Mesenchymal stem cell (in vitro differentiated cells and primary cell): ENCODE measurements at regions not wholly inside any gene's neighbourhood (a gene's known extent, or its start where the extent isn't known, plus 50 kb on each side); places are given as distances from the start of the nearest gene placed in this dataset.

Experiments
- DNase-seq: peaks from one replicate; pipeline ENCODE4 v3.0.0-alpha.2; 2013
- H2AFZ ChIP-seq: one replicate; pipeline ENCODE4 v1.6.1; 2013; ENCODE audit warnings: low read depth, mild to moderate bottlenecking, control low read depth, inconsistent platforms, low read length, moderate library complexity
- H2AK5ac ChIP-seq: 2 replicates; pipeline ENCODE4 v1.6.1; 2013; ENCODE audit warnings: low read length, moderate library complexity, mild to moderate bottlenecking, inconsistent platforms; ENCODE audit not compliant: severe bottlenecking
- H2BK120ac ChIP-seq: one replicate; pipeline ENCODE4 v1.6.1; 2013; ENCODE audit warnings: low read depth, mild to moderate bottlenecking, inconsistent platforms, low read length, moderate library complexity
- H2BK12ac ChIP-seq, 2 experiments: one replicate each; pipeline ENCODE4 v1.6.1; 2013; ENCODE audit warnings: inconsistent platforms in 2 of 2, low read length in 2 of 2, mild to moderate bottlenecking in 2 of 2, moderate library complexity in 2 of 2, control low read depth in 1 of 2
- H2BK15ac ChIP-seq: one replicate; pipeline ENCODE4 v1.6.1; 2013; ENCODE audit warnings: mild to moderate bottlenecking, low read depth, inconsistent platforms; ENCODE audit not compliant: poor library complexity, severe bottlenecking
- H2BK5ac ChIP-seq: 2 replicates; pipeline ENCODE4 v1.6.1; 2013; ENCODE audit warnings: low read depth, mild to moderate bottlenecking, low read length, control low read depth, inconsistent platforms; ENCODE audit not compliant: poor library complexity, severe bottlenecking
- H3K14ac ChIP-seq, 2 experiments: one replicate each; pipeline ENCODE4 v1.6.1; 2013; ENCODE audit warnings: inconsistent platforms in 2 of 2, low read length in 2 of 2, control low read depth in 1 of 2, mild to moderate bottlenecking in 1 of 2, moderate library complexity in 1 of 2
- H3K18ac ChIP-seq, 2 experiments: one replicate each; pipeline ENCODE4 v1.6.1; 2013; ENCODE audit warnings: inconsistent platforms in 2 of 2, low read length in 2 of 2, control low read depth in 1 of 2, low read depth in 1 of 2, mild to moderate bottlenecking in 1 of 2
- H3K23ac ChIP-seq, 2 experiments: one replicate each; pipeline ENCODE4 v1.6.1; 2013; ENCODE audit warnings: inconsistent platforms in 2 of 2, low read length in 2 of 2, mild to moderate bottlenecking in 2 of 2, moderate library complexity in 2 of 2, control low read depth in 1 of 2
- H3K27ac ChIP-seq: 2 replicates; pipeline ENCODE4 v1.5.1; 2013; ENCODE audit warnings: mild to moderate bottlenecking, moderate library complexity, low read length, control low read depth, inconsistent platforms; ENCODE audit not compliant: poor library complexity, severe bottlenecking
- H3K27me3 ChIP-seq, 2 experiments: 2 replicates each; pipeline versions ENCODE4 v1.6.1 to v1.7.0; 2013; ENCODE audit warnings: low read length in 2 of 2, mild to moderate bottlenecking in 2 of 2, moderate library complexity in 2 of 2, control low read depth in 1 of 2, inconsistent platforms in 1 of 2; ENCODE audit not compliant: control insufficient read depth in 1 of 2, insufficient read depth in 1 of 2
- H3K36me3 ChIP-seq, 2 experiments: 2 replicates each; pipeline versions ENCODE4 v1.6.1 to v1.7.0; 2013; ENCODE audit warnings: low read length in 2 of 2, control low read depth in 1 of 2, inconsistent platforms in 1 of 2, low read depth in 1 of 2, mild to moderate bottlenecking in 1 of 2; ENCODE audit not compliant: insufficient read depth in 2 of 2, control insufficient read depth in 1 of 2
- H3K4ac ChIP-seq, 2 experiments: one replicate each; pipeline ENCODE4 v1.6.1; 2013; ENCODE audit warnings: inconsistent platforms in 2 of 2, low read length in 2 of 2, mild to moderate bottlenecking in 2 of 2, moderate library complexity in 2 of 2, control low read depth in 1 of 2, low read depth in 1 of 2
- H3K4me1 ChIP-seq: 2 replicates; pipeline ENCODE4 v1.6.1; 2013; ENCODE audit warnings: low read depth, low read length, control low read depth; ENCODE audit not compliant: control insufficient read depth, insufficient read depth
- H3K4me2 ChIP-seq: 2 replicates; pipeline ENCODE4 v1.6.1; 2013; ENCODE audit warnings: low read length, mild to moderate bottlenecking, inconsistent platforms; ENCODE audit not compliant: poor library complexity, severe bottlenecking
- H3K4me3 ChIP-seq, 2 experiments: 2 replicates each; pipeline versions ENCODE4 v1.5.1 to v1.7.0; 2013; ENCODE audit warnings: low read length in 2 of 2, mild to moderate bottlenecking in 2 of 2, control low read depth in 1 of 2, low read depth in 1 of 2; ENCODE audit not compliant: insufficient read depth in 1 of 2
- H3K79me1 ChIP-seq: replicated peaks from 2 replicates; pipeline ENCODE4 v1.6.1; 2013; ENCODE audit warnings: mild to moderate bottlenecking, control low read depth, low read length, inconsistent platforms; ENCODE audit not compliant: poor library complexity, severe bottlenecking
- H3K9ac ChIP-seq: 2 replicates; pipeline ENCODE4 v1.7.0; 2013; ENCODE audit warnings: mild to moderate bottlenecking, low read length, moderate library complexity
- H3K9me3 ChIP-seq: 2 replicates; pipeline ENCODE4 v1.7.0; 2013; ENCODE audit warnings: mild to moderate bottlenecking, low read length; ENCODE audit not compliant: control insufficient read depth
- H4K8ac ChIP-seq: one replicate; pipeline ENCODE4 v1.6.1; 2013; ENCODE audit warnings: inconsistent platforms, mild to moderate bottlenecking, low read length, moderate library complexity
- H4K91ac ChIP-seq: one replicate; pipeline ENCODE4 v1.6.1; 2013; ENCODE audit warnings: mild to moderate bottlenecking, low read length, inconsistent platforms
- WGBS: methylation state at CpG from one replicate; pipeline ENCODE4 v1.1.7; 2013; ENCODE audit warnings: mixed read lengths; 5-methylcytosine and 5-hydroxymethylcytosine counted together

DNA sequence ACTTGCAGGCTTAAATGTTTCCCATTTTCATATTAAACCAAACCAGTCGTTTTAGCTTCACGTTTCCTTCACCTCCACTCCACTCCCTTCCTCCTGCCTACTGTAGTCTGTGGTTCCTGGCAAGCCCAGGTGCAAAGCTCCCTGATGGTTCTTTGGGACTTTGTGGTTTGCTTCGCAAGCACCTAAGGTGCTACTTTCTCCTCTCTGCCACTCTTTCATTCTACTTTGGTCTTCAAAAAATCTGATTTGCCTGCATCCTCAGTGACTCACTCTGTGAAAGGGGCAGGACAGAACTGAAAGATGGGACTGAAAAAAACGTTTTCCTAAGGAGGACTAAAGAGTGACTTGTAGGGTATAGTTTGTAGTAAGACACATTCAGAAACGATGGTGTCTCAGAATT, 228.4 kb downstream of the CYRIA start:
- Histone ChIP-seq H4K91ac (no peak overlapping the region), H2BK12ac (no peak overlapping the region), H4K8ac (no peak overlapping the region), H3K14ac (no peak overlapping the region), H3K9me3 (no peaks in the 10 kb centered on the region), H3K36me3 (no peaks in the 10 kb centered on the region), H3K4me1 (no peaks in the 10 kb centered on the region), H2AFZ (no peak overlapping the region), H2AK5ac (no peak overlapping the region), H3K4me2 (no peak overlapping the region), H3K4me3 (no peak overlapping the region), H3K18ac (no peak overlapping the region), H3K79me1 (no peaks in the 10 kb centered on the region), H2BK120ac (no peak overlapping the region), H3K23ac (no peak overlapping the region), H3K27me3 (no peaks in the 10 kb centered on the region), H3K4ac (no peak overlapping the region), H2BK5ac (no peak overlapping the region), H3K27ac (no peak overlapping the region), H3K9ac (no peak overlapping the region), H2BK15ac (no peak overlapping the region)
- 46% methylated on average over 5 of the region's 5 CpGs for WGBS
- DNase-seq = no peak

DNA sequence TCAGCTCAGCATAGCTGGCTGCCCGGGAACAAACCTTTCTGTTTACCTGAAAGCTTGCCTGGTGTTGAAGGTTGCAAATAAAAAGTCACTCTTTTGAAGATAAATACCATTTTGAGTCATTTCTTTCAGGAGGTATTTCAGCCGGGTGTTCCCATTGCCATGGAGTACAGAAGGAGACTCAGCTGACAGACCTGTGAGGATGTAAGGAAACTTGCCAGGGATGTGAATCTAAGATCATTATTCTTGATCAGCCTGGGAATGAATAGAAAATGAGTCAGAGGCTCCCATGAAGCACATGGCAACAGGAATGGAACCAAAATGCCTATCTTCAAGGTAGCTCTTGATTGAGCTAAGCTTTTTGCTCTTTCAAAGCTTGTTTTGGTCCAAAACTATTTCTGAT, 231.2 kb downstream of the CYRIA start:
- no peak overlapping the region for H2BK15ac ChIP-seq
- H3K9me3 ChIP-seq = no peaks in the 10 kb centered on the region
- 64% methylated on average over 2 of the region's 2 CpGs for WGBS
- no peak overlapping the region for H4K8ac ChIP-seq
- H3K9ac ChIP-seq = no peak overlapping the region
- no peak overlapping the region for H2BK12ac ChIP-seq
- DNase-seq = no peak
- no peak overlapping the region for H2AK5ac ChIP-seq
- no peak overlapping the region for H3K4ac ChIP-seq
- no peak overlapping the region for H3K18ac ChIP-seq
- no peak overlapping the region for H2BK120ac ChIP-seq
- H3K27ac ChIP-seq = no peak overlapping the region
- no peak overlapping the region for H3K14ac ChIP-seq
- no peak overlapping the region for H2AFZ ChIP-seq
- no peak overlapping the region for H3K23ac ChIP-seq
- H3K4me2 ChIP-seq = no peak overlapping the region
- H4K91ac ChIP-seq = no peak overlapping the region
- no peaks in the 10 kb centered on the region for H3K79me1 ChIP-seq
- H2BK5ac ChIP-seq = no peak overlapping the region
- no peaks in the 10 kb centered on the region for H3K27me3 ChIP-seq
- H3K36me3 ChIP-seq = no peaks in the 10 kb centered on the region
- no peak overlapping the region for H3K4me3 ChIP-seq
- no peaks in the 10 kb centered on the region for H3K4me1 ChIP-seq

DNA sequence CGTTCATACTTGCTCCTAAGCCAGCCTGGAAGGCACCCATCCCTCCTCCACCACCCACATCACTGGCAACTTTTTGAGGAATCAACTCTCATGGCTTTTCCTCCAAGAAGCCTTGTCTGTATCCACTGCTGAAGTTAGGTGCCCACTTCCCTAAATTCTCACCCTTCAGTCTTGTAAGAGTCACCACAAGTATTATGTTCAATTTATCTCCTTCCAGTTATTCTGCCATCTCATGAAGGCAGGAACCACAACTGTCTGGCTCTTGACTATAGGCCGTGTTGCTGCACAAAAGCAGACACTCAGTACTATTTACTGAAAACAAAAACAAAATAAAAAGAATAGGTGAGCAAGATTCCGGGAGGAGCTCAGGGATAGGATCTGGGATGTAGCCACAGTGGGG, 234.8 kb downstream of the CYRIA start:
- H2BK5ac ChIP-seq = no peak overlapping the region
- H3K4me2 ChIP-seq = no peak overlapping the region
- no peaks in the 10 kb centered on the region for H3K27me3 ChIP-seq
- H4K8ac ChIP-seq = no peak overlapping the region
- H3K79me1 ChIP-seq = no peaks in the 10 kb centered on the region
- no peak overlapping the region for H3K14ac ChIP-seq
- H3K4ac ChIP-seq = no peak overlapping the region
- H3K23ac ChIP-seq = no peak overlapping the region
- no peak overlapping the region for H2AFZ ChIP-seq
- no peak for DNase-seq
- H3K4me3 ChIP-seq = no peak overlapping the region
- no peak overlapping the region for H3K27ac ChIP-seq
- 66% methylated on average over 2 of the region's 3 CpGs for WGBS
- no peak overlapping the region for H4K91ac ChIP-seq
- no peaks in the 10 kb centered on the region for H3K4me1 ChIP-seq
- no peaks in the 10 kb centered on the region for H3K9me3 ChIP-seq
- no peak overlapping the region for H3K18ac ChIP-seq
- H2BK15ac ChIP-seq = no peak overlapping the region
- no peaks in the 10 kb centered on the region for H3K36me3 ChIP-seq
- H3K9ac ChIP-seq = no peak overlapping the region
- H2BK12ac ChIP-seq = no peak overlapping the region
- H2BK120ac ChIP-seq = no peak overlapping the region
- no peak overlapping the region for H2AK5ac ChIP-seq

DNA sequence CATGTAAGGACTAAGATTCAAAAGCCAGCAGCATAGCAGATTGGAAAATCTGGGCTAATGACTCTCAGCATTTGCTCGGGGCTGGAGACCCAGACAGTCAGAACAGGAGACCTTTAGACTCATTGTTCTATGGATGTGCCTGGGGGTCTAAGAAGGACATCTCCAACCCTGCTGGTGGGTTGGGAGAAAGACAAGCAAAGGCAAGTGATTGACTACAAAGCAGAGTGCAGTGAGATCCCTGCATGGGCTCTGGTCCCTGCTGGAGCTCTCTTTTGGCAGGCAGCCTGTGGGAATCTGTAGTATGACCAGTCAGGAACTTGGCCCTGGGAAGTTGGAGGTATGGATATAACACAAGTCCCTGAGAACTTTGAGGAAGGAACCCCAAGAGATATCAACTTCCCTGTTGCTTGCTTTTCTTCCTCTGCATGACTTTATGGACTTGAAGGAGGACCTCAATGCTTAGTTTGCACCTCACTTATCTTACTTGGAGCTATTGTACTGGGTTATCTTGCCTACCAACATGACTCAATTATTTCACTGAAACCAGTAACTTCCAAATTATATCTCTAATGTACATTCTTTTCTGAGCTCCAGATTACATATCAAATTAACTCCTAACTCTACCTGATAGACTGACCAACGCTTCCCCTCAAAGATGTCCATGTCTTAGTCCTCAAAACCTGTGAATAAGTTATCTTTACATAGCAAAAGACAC, 236.0 kb downstream of the CYRIA start:
- no peak overlapping the region for H2BK5ac ChIP-seq
- no peak overlapping the region for H3K4ac ChIP-seq
- no peak overlapping the region for H3K4me2 ChIP-seq
- no peak overlapping the region for H4K91ac ChIP-seq
- H2BK15ac ChIP-seq = no peak overlapping the region
- H3K9ac ChIP-seq = no peak overlapping the region
- H3K23ac ChIP-seq = no peak overlapping the region
- H4K8ac ChIP-seq = no peak overlapping the region
- no peak overlapping the region for H2BK12ac ChIP-seq
- no peaks in the 10 kb centered on the region for H3K27me3 ChIP-seq
- no peaks in the 10 kb centered on the region for H3K36me3 ChIP-seq
- no peak overlapping the region for H3K14ac ChIP-seq
- H3K4me3 ChIP-seq = no peak overlapping the region
- H3K4me1 ChIP-seq = no peaks in the 10 kb centered on the region
- no peak overlapping the region for H3K18ac ChIP-seq
- H2AK5ac ChIP-seq = no peak overlapping the region
- H3K9me3 ChIP-seq = no peaks in the 10 kb centered on the region
- no peak overlapping the region for H2BK120ac ChIP-seq
- DNase-seq = no peak
- no peak overlapping the region for H3K27ac ChIP-seq
- H2AFZ ChIP-seq = no peak overlapping the region
- WGBS = 0% methylated on average over 1 of the region's 2 CpGs
- no peaks in the 10 kb centered on the region for H3K79me1 ChIP-seq
